ENCODE measurements at regions not wholly inside any gene's neighbourhood (a gene's known extent, or its start where the extent isn't known, plus 50 kb on each side); places are given as distances from the start of the nearest gene placed in this dataset.

DNA sequence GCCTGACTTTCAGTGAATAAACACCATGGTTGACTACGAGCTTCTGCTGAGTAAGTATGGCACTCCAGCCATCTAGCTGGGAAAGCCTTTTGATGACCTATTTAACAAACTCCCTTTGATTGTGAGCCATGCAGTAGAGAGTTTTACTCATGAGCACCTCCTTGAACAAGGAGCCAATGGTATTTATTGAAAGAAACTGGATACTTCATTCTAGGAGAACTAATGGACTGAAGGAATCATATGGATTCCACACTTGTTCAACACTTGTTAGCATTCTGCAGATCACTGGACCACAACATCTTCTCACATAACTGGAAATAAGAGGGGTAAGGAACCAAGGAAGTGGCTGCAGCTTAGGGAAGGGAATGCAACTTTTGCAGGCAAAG is 320.9 kb upstream of the ETAA1 start:
- Histone ChIP-seq H3K56ac (ENCODE audit: extremely low read depth, insufficient read depth, low read length) (no peak overlapping the region), H2AFZ (replicated peaks; ENCODE audit: low read length, poor library complexity) (no peak overlapping the region), H3K14ac (replicated peaks; ENCODE audit: low read depth, low read length) (no peak overlapping the region), H3K23ac (ENCODE audit: low read depth, low read length) (no peak overlapping the region), H4K5ac (ENCODE audit: low read depth, low read length) (no peak overlapping the region), H3K18ac (ENCODE audit: low read depth, low read length) (no peak overlapping the region), H3K27ac (ENCODE audit: insufficient read depth, low read length) (no peak overlapping the region), H2BK15ac (ENCODE audit: low read depth, low read length) (no peak overlapping the region), H2BK5ac (ENCODE audit: low read depth, low read length, poor library complexity, severe bottlenecking) (no peak overlapping the region), H2BK120ac (ENCODE audit: low read depth, low read length) (no peak overlapping the region), H4K8ac (ENCODE audit: low read depth in 2 of 2, low read length in 2 of 2) (no peak overlapping the region), H2BK20ac (ENCODE audit: low read depth, low read length) (no peak overlapping the region), H3K36me3 (ENCODE audit: control insufficient read depth, insufficient read depth, low read length) (no peaks in the 10 kb centered on the region), H3K4ac (ENCODE audit: low read depth, low read length) (no peak overlapping the region), H2AK5ac (ENCODE audit: low read depth, low read length) (no peak overlapping the region), H2AK9ac (replicated peaks; ENCODE audit: low read depth, low read length, poor library complexity) (no peak overlapping the region), H3K27me3 (ENCODE audit: control insufficient read depth, insufficient read depth, low read length) (no peaks in the 10 kb centered on the region), H3K9ac (ENCODE audit: low read depth, low read length) (no peak overlapping the region), H3K9me3 (ENCODE audit: control insufficient read depth, insufficient read depth, low read length) (peaks cover 4% of the 10 kb centered on the region), H4K91ac (ENCODE audit: insufficient read depth, low read depth, low read length) (no peak overlapping the region), H3K4me2 (ENCODE audit: low read depth, low read length) (no peak overlapping the region), H3K79me1 (ENCODE audit: low read depth in 1 of 2, low read length in 2 of 2) (no peaks in the 10 kb centered on the region), H3K4me3 (ENCODE audit: insufficient read depth, low read depth, low read length) (no peak overlapping the region), H4K20me1 (ENCODE audit: insufficient read depth, low read length) (no peaks in the 10 kb centered on the region), H3K4me1 (ENCODE audit: control insufficient read depth, insufficient read depth, low read length) (peaks cover 2% of the 10 kb centered on the region; the same call in 1 of the 2 replicates), H3K9me1 (ENCODE audit: insufficient read depth, low read length) (no peaks in the 10 kb centered on the region)
- dilution Hi-C loops (cut with HindIII; ENCODE audit: low sequenced_read_pairs, unreplicated experiment) (no loop called here), intact Hi-C loops (cut with micrococcal nuclease) (no loop called here), in situ Hi-C loops (cut with MboI; ENCODE audit: low sequenced_read_pairs) (no loop called here)
- POLR2A ChIA-PET (ENCODE audit: unreplicated experiment): no interaction called here
- ATAC-seq (ENCODE audit: low read depth) (no peak), DNase-seq (no peak)
- TF ChIP-seq FOS (IDR thresholded peaks at IDR 0.05; ENCODE audit: low read depth, low read length) (no peak), RAD21 (IDR thresholded peaks at IDR 0.05; ENCODE audit: low read length) (no peak), MAZ (IDR thresholded peaks at IDR 0.05; ENCODE audit: borderline replicate concordance, low read depth, low read length) (no peak), MAFK (IDR thresholded peaks at IDR 0.05; ENCODE audit: low read depth, low read length) (no peak), POLR2A (IDR thresholded peaks at IDR 0.05; ENCODE audit: low read depth, low read length) (no peak), BHLHE40 (IDR thresholded peaks at IDR 0.05; ENCODE audit: low read depth, low read length) (no peak), NFE2L2 (IDR thresholded peaks at IDR 0.05; ENCODE audit: low read depth, low read length) (no peak), CEBPB (IDR thresholded peaks at IDR 0.05; ENCODE audit: low read depth, low read length) (no peak), RCOR1 (IDR thresholded peaks at IDR 0.05; ENCODE audit: insufficient replicate concordance, low read length) (no peak)
- TF ChIP-seq, protein P1, sequence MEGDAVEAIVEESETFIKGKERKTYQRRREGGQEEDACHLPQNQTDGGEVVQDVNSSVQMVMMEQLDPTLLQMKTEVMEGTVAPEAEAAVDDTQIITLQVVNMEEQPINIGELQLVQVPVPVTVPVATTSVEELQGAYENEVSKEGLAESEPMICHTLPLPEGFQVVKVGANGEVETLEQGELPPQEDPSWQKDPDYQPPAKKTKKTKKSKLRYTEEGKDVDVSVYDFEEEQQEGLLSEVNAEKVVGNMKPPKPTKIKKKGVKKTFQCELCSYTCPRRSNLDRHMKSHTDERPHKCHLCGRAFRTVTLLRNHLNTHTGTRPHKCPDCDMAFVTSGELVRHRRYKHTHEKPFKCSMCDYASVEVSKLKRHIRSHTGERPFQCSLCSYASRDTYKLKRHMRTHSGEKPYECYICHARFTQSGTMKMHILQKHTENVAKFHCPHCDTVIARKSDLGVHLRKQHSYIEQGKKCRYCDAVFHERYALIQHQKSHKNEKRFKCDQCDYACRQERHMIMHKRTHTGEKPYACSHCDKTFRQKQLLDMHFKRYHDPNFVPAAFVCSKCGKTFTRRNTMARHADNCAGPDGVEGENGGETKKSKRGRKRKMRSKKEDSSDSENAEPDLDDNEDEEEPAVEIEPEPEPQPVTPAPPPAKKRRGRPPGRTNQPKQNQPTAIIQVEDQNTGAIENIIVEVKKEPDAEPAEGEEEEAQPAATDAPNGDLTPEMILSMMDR (conservative IDR thresholded peaks at IDR 0.05; ENCODE audit: low read depth, low read length): no peak
- WGBS, 2 experiments (ENCODE audit: extremely low coverage in 2 of 2, insufficient read length in 1 of 2): no CpG with 5 or more reads among the region's 1 CpG
- CTCF ChIA-PET: interaction anchor here (0.6 kb wide), 1 partner anchor 260 kb away, joined by 4 read pairs; no protein-coding TSS in a partner anchor
- no TSS peak for BruUV-seq (replicated peaks)

Data from IMR-90 (cell line).